ENCODE measurements at regions not wholly inside any gene's neighbourhood (a gene's known extent, or its start where the extent isn't known, plus 50 kb on each side); places are given as distances from the start of the nearest gene placed in this dataset.
A peak's percentile ranks its signal among the peaks of the same experiment; 100 is the strongest.

GRCh38 chr6:8674126-8674525, 238.8 kb upstream of the SLC35B3 start:
- DNase-seq (ENCODE audit: low read depth, low spot score) = no peak

- DNase-seq (ENCODE audit: low read depth, low spot score) = no peak
These were observed 237.5 kb upstream of the SLC35B3 start for GRCh38 chr6:8672882-8673281.

- no peak for DNase-seq (ENCODE audit: low read depth, low spot score)
These were observed 235.4 kb upstream of the SLC35B3 start for GRCh38 chr6:8670792-8671191.

GRCh38 chr6:8664700-8665099, 229.4 kb upstream of the SLC35B3 start:
- no peak for DNase-seq (ENCODE audit: low read depth, low spot score)

- DNase-seq (ENCODE audit: low read depth, low spot score) = no peak
These were observed 228.7 kb upstream of the SLC35B3 start for GRCh38 chr6:8664070-8664469.

GRCh38 chr6:8659404-8660189, 224.3 kb upstream of the SLC35B3 start:
- no peak for DNase-seq (ENCODE audit: low read depth, low spot score)

GRCh38 chr6:8658416-8658815, 223.1 kb upstream of the SLC35B3 start:
- DNase-seq (ENCODE audit: low read depth, low spot score) = no peak

- no peak for DNase-seq (ENCODE audit: low read depth, low spot score)
These were observed 222.2 kb upstream of the SLC35B3 start for GRCh38 chr6:8657522-8657921.

GRCh38 chr6:8655670-8656454, 220.5 kb upstream of the SLC35B3 start:
- no peak for DNase-seq (ENCODE audit: low read depth, low spot score)

GRCh38 chr6:8652710-8653109, 217.4 kb upstream of the SLC35B3 start:
- DNase-seq (ENCODE audit: low read depth, low spot score) = no peak

GRCh38 chr6:8651998-8652397, 216.7 kb upstream of the SLC35B3 start:
- no peak for DNase-seq (ENCODE audit: low read depth, low spot score)

GRCh38 chr6:8645212-8645611, 209.9 kb upstream of the SLC35B3 start:
- DNase-seq (ENCODE audit: low read depth, low spot score) = no peak

- no peak for DNase-seq (ENCODE audit: low read depth, low spot score)
These were observed 209.0 kb upstream of the SLC35B3 start for GRCh38 chr6:8644306-8644705.

- no peak for DNase-seq (ENCODE audit: low read depth, low spot score)
These were observed 207.5 kb upstream of the SLC35B3 start for GRCh38 chr6:8642854-8643253.

GRCh38 chr6:8642131-8642530, 206.8 kb upstream of the SLC35B3 start:
- DNase-seq (ENCODE audit: low read depth, low spot score) = no peak

GRCh38 chr6:8639928-8640649, 204.7 kb upstream of the SLC35B3 start:
- no peak for DNase-seq (ENCODE audit: low read depth, low spot score)

GRCh38 chr6:8637896-8638597, 202.7 kb upstream of the SLC35B3 start:
- DNase-seq (ENCODE audit: low read depth, low spot score) = no peak

GRCh38 chr6:8633762-8634161, 198.4 kb upstream of the SLC35B3 start:
- no peak for DNase-seq (ENCODE audit: low read depth, low spot score)

GRCh38 chr6:8628736-8629135, 193.4 kb upstream of the SLC35B3 start:
- DNase-seq (ENCODE audit: low read depth, low spot score) = no peak

- no peak for DNase-seq (ENCODE audit: low read depth, low spot score)
These were observed 192.7 kb upstream of the SLC35B3 start for GRCh38 chr6:8628063-8628462.

GRCh38 chr6:8627085-8627861, 191.9 kb upstream of the SLC35B3 start:
- DNase-seq (ENCODE audit: low read depth, low spot score) = peak; percentile 37

Data from astrocyte of the hippocampus (primary cell).